ENCODE measurements at regions not wholly inside any gene's neighbourhood (a gene's known extent, or its start where the extent isn't known, plus 50 kb on each side); places are given as distances from the start of the nearest gene placed in this dataset.
"Not testable (repeated sequence)": the region's sequence is repeated elsewhere in the genome, so short reads cannot be mapped to it uniquely, and the experiment has no call there.

- not testable (repeated sequence) for H3K4me3 ChIP-seq (ENCODE audit: low read length); H3K27me3 ChIP-seq (ENCODE audit: control insufficient read depth, insufficient read depth, low read length); H3K27ac ChIP-seq (ENCODE audit: low read depth, low read length); H3K36me3 ChIP-seq (ENCODE audit: control insufficient read depth, insufficient read depth, low read length); H3K9ac ChIP-seq (ENCODE audit: low read length); H3K4me1 ChIP-seq (ENCODE audit: control insufficient read depth, insufficient read depth, low read length)
These were observed 314.0 kb downstream of the INHBA start for GRCh38 chr7:41388933-41389332.

DNA sequence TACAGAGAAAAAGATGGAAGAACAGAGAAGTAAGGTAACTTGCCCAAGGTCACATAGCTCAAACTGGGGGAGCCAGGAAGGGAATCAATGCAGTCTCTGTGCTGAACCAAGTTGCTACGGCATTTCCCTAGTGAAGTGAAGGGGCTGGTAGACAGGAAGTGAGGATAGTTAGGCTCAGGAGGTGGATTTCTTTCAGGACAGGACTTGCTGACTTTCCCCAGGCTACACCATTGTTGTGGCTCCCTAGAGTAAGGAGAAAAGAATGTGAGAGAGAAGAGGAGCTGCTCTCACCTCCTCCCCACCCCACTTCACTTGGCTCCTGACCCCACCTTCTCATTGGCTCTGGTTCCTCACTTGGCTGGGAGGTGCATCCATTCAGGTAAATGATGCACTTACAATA lies 316.9 kb downstream of the INHBA start:
- Histone ChIP-seq H3K9ac (ENCODE audit: low read length) (no peak overlapping the region), H3K27ac (ENCODE audit: low read depth, low read length) (no peak overlapping the region), H3K36me3 (ENCODE audit: control insufficient read depth, insufficient read depth, low read length) (no peaks in the 10 kb centered on the region), H3K4me3 (ENCODE audit: low read length) (no peak overlapping the region), H3K4me1 (ENCODE audit: control insufficient read depth, insufficient read depth, low read length) (no peaks in the 10 kb centered on the region), H3K27me3 (ENCODE audit: control insufficient read depth, insufficient read depth, low read length) (no peaks in the 10 kb centered on the region)

- H3K4me1 ChIP-seq (ENCODE audit: control insufficient read depth, insufficient read depth, low read length), result no peaks in the 10 kb centered on the region
- H3K9ac ChIP-seq (ENCODE audit: low read length), result no peak overlapping the region
- H3K36me3 ChIP-seq (ENCODE audit: control insufficient read depth, insufficient read depth, low read length), result no peaks in the 10 kb centered on the region
- H3K27ac ChIP-seq (ENCODE audit: low read depth, low read length), result no peak overlapping the region
- H3K27me3 ChIP-seq (ENCODE audit: control insufficient read depth, insufficient read depth, low read length), result no peaks in the 10 kb centered on the region
- H3K4me3 ChIP-seq (ENCODE audit: low read length), result no peak overlapping the region
These were observed 318.5 kb downstream of the INHBA start for GRCh38 chr7:41384418-41384817.

DNA sequence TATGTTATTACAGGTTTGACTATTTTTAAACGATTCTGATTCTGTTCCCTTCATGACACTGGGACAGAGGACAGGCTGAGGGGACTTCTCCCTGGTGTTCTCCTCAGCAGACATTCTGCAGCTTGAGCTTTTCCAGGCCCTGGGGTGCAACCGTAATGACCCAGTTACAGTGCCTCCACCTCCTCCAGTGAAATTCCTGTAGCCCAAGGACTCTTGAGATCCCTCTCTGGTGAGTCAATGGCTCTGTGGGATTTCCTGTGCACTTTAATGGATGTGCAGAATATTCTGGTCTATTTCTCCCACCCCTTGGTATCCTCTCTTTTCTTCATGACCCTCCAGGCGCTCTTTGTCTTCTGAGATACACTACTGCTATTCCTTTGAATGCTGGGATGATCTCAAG lies 319.3 kb downstream of the INHBA start:
- no peaks in the 10 kb centered on the region for H3K4me1 ChIP-seq (ENCODE audit: control insufficient read depth, insufficient read depth, low read length)
- H3K9ac ChIP-seq (ENCODE audit: low read length), result no peak overlapping the region
- H3K27me3 ChIP-seq (ENCODE audit: control insufficient read depth, insufficient read depth, low read length), result no peaks in the 10 kb centered on the region
- no peak overlapping the region for H3K27ac ChIP-seq (ENCODE audit: low read depth, low read length)
- H3K4me3 ChIP-seq (ENCODE audit: low read length), result no peak overlapping the region
- no peaks in the 10 kb centered on the region for H3K36me3 ChIP-seq (ENCODE audit: control insufficient read depth, insufficient read depth, low read length)

- Histone ChIP-seq H3K27me3 (ENCODE audit: control insufficient read depth, insufficient read depth, low read length) (no peaks in the 10 kb centered on the region), H3K4me1 (ENCODE audit: control insufficient read depth, insufficient read depth, low read length) (no peaks in the 10 kb centered on the region), H3K36me3 (ENCODE audit: control insufficient read depth, insufficient read depth, low read length) (no peaks in the 10 kb centered on the region), H3K4me3 (ENCODE audit: low read length) (no peak overlapping the region), H3K27ac (ENCODE audit: low read depth, low read length) (no peak overlapping the region), H3K9ac (ENCODE audit: low read length) (no peak overlapping the region)
These were observed 324.7 kb downstream of the INHBA start for GRCh38 chr7:41378156-41378555.

DNA sequence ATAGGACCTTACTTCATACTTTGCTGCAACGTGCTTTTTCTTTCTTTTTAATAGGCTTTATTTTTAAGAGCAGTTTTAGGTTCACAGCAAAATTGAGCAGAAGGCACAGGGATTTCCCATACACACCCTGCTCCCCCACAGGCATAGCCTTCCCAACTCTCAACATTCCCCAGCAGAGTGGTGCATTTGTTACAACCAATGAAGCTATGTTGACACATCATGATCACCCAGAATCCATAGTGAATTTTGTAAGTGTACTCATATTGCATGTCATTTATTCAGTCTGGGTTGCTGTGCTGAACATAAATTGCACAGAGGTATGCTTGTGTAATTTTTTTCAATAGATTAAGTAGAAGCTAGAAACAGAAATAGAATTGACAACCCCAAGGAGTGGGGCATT lies 327.3 kb downstream of the INHBA start:
- H3K4me3 ChIP-seq (ENCODE audit: low read length), result no peak overlapping the region
- H3K36me3 ChIP-seq (ENCODE audit: control insufficient read depth, insufficient read depth, low read length), result no peaks in the 10 kb centered on the region
- no peaks in the 10 kb centered on the region for H3K27me3 ChIP-seq (ENCODE audit: control insufficient read depth, insufficient read depth, low read length)
- H3K27ac ChIP-seq (ENCODE audit: low read depth, low read length), result no peak overlapping the region
- H3K9ac ChIP-seq (ENCODE audit: low read length), result no peak overlapping the region
- no peaks in the 10 kb centered on the region for H3K4me1 ChIP-seq (ENCODE audit: control insufficient read depth, insufficient read depth, low read length)

DNA sequence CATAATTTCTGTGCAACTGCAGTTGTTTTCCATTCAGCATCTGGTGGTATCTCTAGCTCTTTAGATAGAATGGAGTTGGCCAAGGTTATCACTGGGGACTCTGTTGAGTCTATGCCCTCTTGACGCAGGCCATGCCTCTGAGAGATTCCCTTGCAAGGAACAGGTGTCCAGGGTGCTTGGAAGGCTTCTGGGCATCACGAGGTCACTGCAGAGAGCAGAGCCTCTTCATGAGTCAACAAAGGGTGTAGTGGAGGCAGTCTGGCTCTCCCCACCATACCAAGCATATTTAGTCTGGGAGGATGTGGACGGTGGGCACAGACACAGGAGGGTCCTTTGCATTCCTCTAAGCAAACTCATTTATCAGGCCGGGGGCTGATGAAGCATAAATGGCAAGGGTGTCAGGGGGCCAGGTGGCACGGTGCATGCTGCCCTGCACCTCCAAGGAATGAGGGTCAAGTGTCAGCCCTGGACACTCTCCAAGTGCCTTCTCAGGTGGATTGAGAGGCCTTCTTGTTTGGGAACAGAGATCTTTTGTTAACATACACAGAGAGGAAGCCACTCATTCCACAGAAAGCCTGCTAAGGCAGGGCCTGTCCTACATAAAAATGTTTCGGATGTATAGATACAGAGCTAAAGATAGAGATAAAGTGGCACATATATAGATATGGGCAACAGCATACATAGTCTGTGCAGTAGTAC lies 328.6 kb downstream of the INHBA start:
- Histone ChIP-seq H3K4me3 (ENCODE audit: low read length) (no peak overlapping the region), H3K27me3 (ENCODE audit: control insufficient read depth, insufficient read depth, low read length) (no peaks in the 10 kb centered on the region), H3K27ac (ENCODE audit: low read depth, low read length) (no peak overlapping the region), H3K4me1 (ENCODE audit: control insufficient read depth, insufficient read depth, low read length) (no peaks in the 10 kb centered on the region), H3K36me3 (ENCODE audit: control insufficient read depth, insufficient read depth, low read length) (no peaks in the 10 kb centered on the region), H3K9ac (ENCODE audit: low read length) (no peak overlapping the region)

DNA sequence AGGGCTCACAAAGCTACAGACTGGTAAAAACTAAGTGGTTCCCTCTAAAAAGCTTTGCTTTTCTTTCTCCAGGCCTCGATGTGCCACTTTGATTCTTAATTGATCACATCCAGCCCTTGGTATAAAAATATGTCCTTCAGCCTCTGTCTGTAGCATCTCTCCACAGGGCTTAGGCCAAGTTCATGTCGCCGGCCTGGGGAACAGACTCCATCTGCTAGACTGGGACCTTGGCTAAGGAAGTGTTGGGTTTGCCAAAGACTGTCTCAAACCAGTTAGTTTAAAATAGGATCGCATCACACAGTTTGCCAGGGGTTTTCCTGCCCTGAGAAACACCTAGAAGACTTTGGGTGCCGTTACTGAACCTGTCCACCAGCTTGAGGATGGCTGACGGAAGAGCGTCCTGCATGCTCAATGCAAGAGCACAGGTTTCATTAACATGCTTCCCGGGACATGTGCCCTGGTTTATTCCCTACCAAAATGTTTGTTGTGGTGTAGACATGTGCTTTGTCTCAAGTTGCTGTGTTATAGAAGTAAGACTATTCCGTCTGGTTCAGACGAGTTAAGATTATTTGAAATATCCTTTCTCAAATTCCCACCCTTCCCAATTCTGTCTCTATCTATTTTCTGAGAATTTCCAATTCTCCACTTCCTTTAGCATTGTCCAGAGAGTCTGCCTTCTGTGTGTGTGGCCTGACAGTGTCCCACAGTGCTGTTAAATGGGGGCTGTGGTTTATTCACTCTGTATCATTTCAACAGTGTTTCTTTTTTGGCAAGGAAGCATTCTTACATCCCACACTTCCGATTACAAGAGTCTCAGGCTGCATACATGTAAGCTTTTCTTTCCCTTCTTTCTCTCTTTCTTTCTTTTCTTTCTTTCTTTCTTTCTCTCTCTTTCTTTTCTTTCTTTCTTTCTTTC lies 334.7 kb downstream of the INHBA start:
- Histone ChIP-seq H3K4me3 (ENCODE audit: low read length) (no peak overlapping the region), H3K9ac (ENCODE audit: low read length) (no peak overlapping the region), H3K36me3 (ENCODE audit: control insufficient read depth, insufficient read depth, low read length) (no peaks in the 10 kb centered on the region), H3K4me1 (ENCODE audit: control insufficient read depth, insufficient read depth, low read length) (no peaks in the 10 kb centered on the region), H3K27ac (ENCODE audit: low read depth, low read length) (no peak overlapping the region), H3K27me3 (ENCODE audit: control insufficient read depth, insufficient read depth, low read length) (no peaks in the 10 kb centered on the region)

GRCh38 chr7:41351091-41351490 lies 351.8 kb downstream of the INHBA start:
- Histone ChIP-seq H3K27me3 (ENCODE audit: control insufficient read depth, insufficient read depth, low read length) (no peaks in the 10 kb centered on the region), H3K27ac (ENCODE audit: low read depth, low read length) (no peak overlapping the region), H3K4me1 (ENCODE audit: control insufficient read depth, insufficient read depth, low read length) (no peaks in the 10 kb centered on the region), H3K9ac (ENCODE audit: low read length) (no peak overlapping the region), H3K36me3 (ENCODE audit: control insufficient read depth, insufficient read depth, low read length) (no peaks in the 10 kb centered on the region), H3K4me3 (ENCODE audit: low read length) (no peak overlapping the region)

- Histone ChIP-seq H3K36me3 (ENCODE audit: control insufficient read depth, insufficient read depth, low read length) (no peaks in the 10 kb centered on the region), H3K27me3 (ENCODE audit: control insufficient read depth, insufficient read depth, low read length) (no peaks in the 10 kb centered on the region), H3K27ac (ENCODE audit: low read depth, low read length) (no peak overlapping the region), H3K9ac (ENCODE audit: low read length) (no peak overlapping the region), H3K4me1 (ENCODE audit: control insufficient read depth, insufficient read depth, low read length) (no peaks in the 10 kb centered on the region), H3K4me3 (ENCODE audit: low read length) (no peak overlapping the region)
These were observed 356.0 kb downstream of the INHBA start for GRCh38 chr7:41346878-41347277.

DNA sequence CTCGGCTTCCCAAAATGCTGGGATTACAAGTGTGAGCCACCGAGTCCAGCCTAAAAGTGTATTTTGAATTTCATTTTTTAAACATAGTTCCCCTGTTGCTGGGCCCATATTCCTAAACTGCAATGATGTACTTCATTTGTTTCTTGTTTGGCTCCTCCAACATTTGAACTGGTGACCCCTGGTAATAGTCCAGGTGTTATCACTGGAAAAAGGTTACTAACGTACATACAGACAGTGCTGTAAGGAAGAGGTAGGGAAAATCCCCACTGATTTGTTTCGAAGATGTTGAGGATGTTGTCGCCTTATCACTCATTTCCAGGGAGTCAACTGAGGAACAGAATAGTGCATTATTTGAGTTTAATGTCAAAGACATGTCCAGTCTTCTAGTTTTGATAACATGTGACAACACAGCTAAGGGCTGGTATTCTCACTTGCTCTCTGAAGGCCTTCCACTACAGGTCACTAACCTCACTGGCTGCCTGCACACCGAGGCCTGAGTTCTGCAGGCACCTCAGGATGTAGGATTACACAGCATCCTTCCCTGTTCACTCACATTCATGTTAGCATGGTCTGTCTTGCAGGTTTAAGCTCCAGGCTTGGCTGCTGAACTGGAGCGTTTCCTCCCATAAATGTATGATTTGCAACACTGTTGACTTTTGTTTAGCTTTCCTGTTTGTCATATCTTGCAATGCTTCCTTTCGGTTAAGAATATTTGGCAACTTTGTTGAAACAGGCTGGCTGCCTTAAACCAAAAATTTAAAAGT lies 362.8 kb downstream of the INHBA start:
- H3K4me3 ChIP-seq (ENCODE audit: low read length), result no peak overlapping the region
- H3K27ac ChIP-seq (ENCODE audit: low read depth, low read length), result no peak overlapping the region
- no peak overlapping the region for H3K9ac ChIP-seq (ENCODE audit: low read length)
- H3K36me3 ChIP-seq (ENCODE audit: control insufficient read depth, insufficient read depth, low read length), result no peaks in the 10 kb centered on the region
- H3K27me3 ChIP-seq (ENCODE audit: control insufficient read depth, insufficient read depth, low read length), result no peaks in the 10 kb centered on the region
- H3K4me1 ChIP-seq (ENCODE audit: control insufficient read depth, insufficient read depth, low read length), result no peaks in the 10 kb centered on the region

DNA sequence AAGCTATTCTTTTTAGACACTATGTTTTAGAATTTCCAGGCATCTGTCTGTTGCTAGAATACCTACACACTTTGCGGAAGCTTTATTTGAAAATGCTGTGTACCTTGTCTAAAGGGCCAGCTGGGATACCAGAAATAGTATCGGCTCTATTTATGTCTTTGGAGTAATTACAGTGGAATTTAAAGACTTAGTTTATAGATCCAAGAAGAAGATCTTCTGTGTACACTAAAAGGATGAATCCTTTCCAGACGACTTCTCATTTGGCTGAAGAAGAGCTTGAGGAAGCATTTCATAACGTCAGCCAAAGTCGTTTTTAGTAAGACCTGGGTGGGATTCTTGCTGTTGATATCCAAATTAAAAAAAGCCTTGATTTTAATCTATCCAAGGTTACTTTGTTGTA lies 365.9 kb downstream of the INHBA start:
- H3K27ac ChIP-seq (ENCODE audit: low read depth, low read length), result no peak overlapping the region
- H3K36me3 ChIP-seq (ENCODE audit: control insufficient read depth, insufficient read depth, low read length), result no peaks in the 10 kb centered on the region
- H3K4me1 ChIP-seq (ENCODE audit: control insufficient read depth, insufficient read depth, low read length), result no peaks in the 10 kb centered on the region
- H3K27me3 ChIP-seq (ENCODE audit: control insufficient read depth, insufficient read depth, low read length), result no peaks in the 10 kb centered on the region
- no peak overlapping the region for H3K9ac ChIP-seq (ENCODE audit: low read length)
- H3K4me3 ChIP-seq (ENCODE audit: low read length), result no peak overlapping the region

Data from rectal smooth muscle tissue (tissue), 1 donor.